Putamen (tissue), 1 donor: ENCODE measurements at regions not wholly inside any gene's neighbourhood (a gene's known extent, or its start where the extent isn't known, plus 50 kb on each side); places are given as distances from the start of the nearest gene placed in this dataset.

Experiments used
- DNase-seq: peaks from one replicate; pipeline ENCODE4 v3.0.0-alpha.2; 2016; ENCODE audit warnings: low spot score

DNA sequence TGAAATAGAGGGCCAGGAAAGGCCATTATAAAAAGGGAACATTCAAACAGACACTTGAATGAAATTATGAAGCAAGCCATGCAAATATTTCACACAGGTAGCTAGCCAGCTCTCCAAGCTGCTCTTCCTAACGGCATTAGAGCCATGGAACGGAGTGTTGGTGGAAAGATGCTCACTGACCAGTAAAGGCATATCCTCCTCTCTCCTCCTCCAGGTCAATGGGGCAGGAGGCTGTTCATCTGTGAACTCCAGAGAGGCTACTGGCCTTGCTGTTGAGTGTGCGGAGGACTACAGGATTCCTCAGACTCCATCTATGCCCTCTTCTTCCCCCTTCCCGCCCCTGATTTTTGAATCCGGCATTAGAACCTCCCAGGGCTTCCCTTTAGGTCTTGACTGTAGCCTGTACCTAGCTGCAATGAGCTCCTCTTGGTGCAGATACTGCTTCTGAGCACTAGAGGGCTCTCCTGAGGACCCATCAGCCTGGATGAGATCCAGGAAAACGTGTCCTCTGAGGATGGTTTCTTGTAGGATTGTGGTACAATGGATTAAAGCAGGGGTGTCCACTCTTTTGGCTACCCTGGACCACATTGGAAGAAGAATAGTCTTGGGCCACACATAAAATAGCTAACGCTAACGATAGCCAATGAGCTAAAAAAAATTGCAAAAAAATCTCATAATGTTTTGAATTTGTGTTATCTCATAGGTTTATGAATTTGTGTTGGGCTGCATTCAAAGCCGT is 162.2 kb downstream of the SREK1 start:
- DNase-seq = peak; percentile 64

DNA sequence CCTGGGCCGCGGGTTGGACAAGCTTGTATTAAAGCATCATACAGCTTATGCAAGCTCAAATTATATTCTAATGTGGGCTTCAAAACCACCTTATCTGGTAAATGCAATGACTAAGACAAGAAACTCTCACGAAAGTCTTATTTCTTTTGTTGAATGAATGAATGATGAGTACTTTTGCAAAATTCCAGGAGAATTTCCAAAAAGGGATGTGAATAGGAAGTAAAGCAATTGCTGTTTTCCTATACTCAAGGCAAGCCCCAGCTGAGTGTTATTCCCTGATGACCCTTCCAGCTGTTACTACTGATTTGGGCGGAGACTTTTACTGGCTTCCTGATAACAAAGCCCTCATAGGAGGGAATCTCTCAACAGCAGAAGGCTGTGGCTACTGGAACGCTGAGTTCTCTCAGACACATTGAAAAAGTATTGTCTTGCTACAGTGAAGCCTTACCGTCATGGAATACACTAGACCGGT is 162.8 kb downstream of the SREK1 start:
- no peak for DNase-seq

DNA sequence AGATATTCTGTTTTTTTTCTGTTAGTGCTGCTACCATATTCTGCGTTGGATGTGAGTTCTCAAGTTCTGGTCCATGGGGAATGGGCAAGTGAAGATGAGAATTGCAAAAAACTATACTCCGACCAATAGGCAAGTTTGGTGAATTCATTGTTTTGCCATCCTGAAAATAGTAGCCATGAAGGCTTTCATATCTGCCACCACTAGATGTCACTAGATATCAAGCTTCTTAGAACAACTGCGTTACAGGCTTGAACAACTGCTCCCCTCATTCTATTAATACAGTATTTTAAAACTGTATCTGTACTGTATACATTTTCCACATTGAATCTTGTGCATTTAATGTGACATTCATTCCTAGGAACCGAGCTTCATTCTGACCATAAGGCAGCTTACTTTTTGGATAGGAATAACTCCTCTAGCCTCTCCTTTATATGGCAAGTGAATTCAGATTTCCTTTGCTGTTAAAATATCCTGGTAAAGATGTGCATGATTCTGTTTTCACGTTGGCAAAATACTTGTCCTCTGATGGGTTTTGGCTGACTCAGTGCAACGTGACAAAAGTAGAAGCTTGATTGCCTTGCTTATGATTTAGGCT is 163.6 kb downstream of the SREK1 start:
- peak; percentile 62 for DNase-seq

DNA sequence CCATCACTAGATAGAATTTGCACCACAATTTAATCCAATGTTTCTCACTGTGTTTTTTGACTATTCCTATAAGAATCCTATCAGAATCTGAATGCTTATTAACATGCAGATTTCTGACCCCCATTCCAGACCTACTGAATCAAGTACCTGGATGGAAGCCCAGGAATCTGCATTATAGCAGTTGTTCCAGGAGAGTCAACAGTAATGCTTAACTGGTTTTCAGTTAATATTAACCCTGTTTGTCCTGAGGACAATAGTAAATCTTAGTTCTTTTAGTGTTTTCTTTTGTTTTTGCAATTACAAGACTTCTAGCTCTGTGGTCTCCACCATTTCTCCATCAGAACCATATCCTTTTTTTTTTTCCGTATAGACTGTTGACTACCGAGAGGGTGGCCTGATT is 168.2 kb downstream of the SREK1 start:
- DNase-seq = no peak

DNA sequence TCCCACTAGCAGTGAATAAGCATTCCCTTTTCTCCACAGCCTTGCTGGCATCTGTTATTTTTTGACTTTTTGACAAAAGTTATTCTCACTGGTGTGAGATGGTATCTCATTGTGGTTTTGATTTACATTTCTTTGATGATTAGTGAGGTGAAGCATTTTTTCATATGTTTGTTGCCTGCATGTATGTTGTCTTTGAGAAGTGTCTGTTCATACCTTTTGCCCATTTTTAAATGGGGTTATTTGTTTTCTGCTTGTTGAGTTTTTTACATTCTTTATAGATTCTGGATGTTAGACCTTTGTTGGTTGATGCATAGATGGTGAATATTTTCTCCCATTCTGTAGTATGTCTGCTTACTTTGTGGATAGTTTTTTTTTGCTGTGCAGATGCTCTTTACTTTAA is 171.7 kb downstream of the SREK1 start:
- no peak for DNase-seq

DNA sequence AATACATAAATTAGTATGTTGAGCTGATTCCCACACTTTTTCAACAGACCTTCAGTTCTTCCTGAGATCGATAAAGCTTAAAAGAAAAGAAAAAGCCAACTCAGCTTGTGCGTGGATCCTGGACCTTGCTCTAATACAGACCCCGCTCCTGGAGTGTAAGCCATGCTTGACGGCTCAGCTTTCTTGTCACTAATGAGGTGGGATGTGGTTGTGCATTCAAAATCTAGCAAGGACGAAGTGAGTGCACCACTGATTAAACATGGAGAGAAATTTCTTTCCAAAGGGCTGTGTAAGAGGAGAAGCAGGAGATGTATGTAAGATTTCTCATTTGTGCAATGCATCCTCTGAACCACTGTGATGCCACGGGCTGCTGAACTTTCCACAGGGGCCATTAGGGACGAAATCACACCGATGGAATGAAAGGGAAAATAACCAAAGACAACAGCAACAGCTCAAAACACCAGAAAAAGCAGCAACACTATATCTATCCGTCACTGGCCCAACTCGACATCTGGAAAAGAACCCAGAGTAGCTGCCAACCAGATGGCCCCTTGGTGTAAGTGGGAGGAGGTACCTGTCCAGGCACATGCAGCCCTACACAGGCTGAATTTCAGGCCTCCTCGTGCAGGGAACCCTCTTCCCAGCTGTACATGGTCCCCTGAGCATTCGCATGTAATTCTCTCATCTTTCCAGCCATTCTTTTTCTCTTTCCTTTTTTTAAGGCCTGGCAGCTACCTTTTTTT is 178.9 kb downstream of the SREK1 start:
- DNase-seq = no peak

DNA sequence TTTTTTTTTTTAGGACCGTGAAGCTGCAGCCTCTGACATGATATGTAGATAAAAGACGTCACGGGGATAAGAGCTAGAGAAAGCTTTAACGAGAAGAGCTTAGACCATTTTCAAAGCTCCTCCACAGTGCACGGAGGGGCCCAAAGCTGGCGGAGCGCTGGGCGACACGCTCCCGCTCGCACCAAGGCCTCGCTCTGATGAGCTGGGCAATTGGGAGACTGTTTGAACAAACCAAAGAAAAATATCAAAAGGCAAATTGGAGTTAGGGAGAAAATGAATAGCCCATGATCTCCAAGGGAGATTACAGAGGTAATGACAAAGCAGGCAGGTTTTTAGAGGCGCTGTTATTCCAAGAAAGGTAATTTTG is 179.4 kb downstream of the SREK1 start:
- no peak for DNase-seq

DNA sequence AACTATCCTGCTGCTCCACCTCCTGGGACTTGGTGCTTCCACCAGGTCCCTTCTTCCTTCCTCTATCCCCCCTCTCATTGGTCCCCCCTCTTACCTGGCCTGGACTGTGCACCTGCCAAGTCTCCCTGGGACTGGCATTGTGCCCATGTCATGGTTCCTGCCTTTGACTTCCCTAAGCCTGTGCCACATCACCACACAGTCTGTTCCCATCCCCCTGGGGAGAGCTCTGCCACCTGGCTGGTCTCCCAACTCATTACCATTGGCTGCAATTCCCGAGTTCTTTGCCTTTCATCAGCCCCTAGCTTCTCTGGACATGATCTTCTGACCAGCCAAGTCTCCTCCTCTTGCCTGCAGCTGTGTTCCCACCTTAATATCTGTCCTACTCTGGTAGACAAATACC is 180.3 kb downstream of the SREK1 start:
- DNase-seq = no peak

DNA sequence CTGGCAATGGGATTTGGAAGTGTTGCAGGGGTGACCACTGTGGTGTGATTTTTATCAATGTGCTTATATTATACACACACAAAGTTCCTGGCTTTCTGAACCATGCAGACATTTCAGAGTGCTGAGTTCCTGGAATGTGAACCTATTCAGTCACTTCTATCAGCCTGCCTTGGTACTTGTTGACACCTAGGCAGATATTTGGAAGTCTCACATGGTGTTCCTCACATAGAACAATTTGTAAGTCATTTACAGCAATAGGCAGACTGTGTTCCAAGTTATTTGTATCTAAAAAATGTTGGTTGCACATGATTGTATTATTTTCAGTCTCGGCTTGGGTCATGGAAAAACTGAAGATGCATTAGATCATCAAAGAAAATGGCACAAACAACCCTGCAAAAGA is 182.2 kb downstream of the SREK1 start:
- no peak for DNase-seq

DNA sequence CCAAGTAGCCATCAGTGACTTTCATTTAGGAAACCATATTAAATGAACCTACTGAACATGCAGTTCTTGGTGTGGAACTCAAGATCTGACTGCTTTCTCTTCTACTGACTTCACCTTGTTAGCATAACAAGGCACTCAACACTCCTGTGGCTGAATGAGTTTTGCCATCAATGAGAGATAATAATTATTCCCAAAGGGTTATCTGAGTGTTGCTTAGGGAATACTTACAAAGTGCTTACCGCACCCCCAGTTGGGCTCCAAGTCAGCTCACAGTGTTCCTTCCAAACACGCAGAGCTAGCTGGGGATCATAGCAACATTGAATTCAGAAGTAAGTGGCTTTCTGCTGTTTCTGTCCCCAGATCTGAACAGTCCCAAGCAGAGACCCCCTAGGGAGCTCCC is 182.9 kb downstream of the SREK1 start:
- no peak for DNase-seq

DNA sequence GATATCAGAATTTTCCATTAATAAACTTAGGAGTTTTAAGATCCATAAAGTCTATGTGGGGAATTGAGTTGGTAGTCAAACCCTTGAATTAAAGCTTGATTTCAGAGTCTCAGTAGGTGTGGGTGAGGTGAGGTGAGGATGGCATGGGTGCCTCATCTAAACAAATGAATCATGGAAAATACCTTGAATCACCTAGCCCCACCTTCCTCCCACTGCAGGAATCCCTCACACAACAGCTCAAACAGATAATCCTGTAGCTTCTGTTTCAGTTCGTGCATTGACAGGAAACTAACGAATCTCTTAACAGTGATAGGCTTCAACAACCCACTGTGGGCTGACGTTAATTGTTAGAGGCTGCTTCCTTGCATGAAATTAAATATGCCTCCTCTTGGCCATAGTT is 185.0 kb downstream of the SREK1 start:
- no peak for DNase-seq

DNA sequence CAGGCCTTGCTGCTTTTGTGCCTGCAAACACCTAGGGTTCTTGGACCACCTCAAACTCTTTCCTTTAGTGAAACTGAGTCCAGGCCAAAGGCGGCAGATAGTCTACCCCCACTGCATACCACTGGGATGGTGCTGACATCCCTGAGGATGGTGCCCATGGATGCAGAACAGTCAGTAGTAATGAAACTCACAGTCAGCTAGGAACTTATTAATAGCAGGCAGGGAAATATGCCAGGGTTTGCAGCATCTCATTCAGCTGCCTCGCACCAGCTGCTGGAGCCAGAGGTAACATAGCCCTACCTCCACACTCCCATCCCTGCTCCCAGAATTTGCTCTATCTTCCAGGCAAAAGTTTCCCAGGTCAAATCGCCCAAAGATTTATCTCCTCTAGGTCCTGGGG is 189.1 kb downstream of the SREK1 start:
- DNase-seq = no peak

DNA sequence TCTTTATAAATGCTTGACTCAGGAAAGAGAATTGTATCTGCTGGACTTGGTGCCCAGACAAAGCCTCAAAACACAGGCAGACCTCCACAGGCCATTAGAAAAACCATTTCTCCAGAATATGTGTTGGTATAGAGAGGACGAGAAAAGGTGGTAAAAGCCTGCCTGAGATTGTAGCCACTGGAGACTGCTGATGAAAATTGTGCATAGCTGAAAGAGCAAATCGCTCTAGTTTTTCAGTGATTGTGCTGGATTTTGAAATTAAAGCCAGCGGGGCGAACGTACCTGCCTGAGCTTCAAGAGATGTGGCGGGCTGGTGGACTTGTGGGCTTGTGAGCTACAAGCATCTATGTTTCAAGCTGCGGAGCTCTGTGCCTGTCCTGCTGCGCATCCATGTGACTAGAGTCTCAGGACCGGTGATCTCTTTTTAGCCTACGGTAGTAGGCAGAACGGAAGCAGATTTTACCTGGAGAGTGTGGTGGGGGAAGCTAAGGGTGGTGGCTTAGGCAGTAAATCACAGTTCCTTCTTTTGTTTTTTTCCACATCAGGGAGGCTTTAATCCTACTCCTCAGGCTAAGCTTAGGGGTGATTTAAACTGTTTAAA is 193.6 kb downstream of the SREK1 start:
- no peak for DNase-seq

DNA sequence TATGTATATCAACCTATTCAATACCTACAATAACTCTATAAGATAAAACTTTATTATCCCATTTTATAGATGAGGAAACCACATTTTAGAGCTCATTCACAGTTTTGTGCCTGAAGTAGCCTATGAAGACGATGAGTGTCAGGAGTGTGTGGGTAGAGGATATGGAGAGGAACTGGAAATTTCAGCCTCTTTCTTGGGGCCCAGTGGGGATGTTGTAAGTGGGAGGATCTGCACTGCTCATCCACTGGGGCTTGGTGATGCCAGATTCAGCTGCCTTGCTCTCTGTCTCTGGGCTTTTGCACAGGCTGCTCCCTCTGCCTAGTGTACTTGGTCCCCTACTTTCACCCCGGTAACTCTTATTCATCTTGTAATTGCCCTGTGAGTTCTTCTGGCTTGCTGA is 194.7 kb downstream of the SREK1 start:
- DNase-seq = no peak

DNA sequence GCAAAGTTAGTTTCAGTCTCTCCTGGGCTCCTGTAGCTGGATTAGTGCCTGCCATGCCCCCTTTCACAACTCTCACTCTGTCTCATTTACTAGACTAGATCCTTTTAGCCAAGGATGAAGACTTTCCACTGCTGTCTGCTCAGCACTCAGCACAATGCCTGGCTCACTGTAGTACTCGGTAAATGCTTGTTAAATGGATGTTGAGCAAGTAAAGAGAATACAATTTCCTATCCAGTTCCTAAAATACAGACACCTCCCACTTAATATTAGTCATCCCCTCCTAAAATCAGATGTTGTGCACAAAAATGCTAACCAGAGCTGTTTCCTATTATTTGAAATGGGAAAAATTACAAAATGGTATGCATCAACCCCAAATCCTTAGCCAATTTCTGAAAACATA is 195.8 kb downstream of the SREK1 start:
- DNase-seq = peak; percentile 17

DNA sequence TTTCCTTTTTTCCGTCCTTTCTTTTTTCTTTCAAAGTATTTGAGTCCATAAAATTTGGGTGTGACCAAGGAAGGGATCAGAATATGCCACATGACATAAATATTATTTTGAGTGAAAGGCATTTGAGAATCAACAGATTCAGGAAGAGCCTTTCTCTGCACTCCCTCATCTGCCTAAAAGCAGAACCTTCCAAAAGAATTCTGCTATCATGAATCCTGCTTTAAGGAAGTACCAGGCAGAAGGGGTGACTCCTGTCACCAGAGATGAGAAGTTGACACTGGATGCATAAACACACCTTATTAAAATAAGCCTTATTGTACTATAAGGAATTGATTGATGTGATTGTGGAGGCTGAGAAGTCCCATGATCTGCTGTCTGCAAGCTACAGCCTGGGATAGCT is 196.7 kb downstream of the SREK1 start:
- no peak for DNase-seq

DNA sequence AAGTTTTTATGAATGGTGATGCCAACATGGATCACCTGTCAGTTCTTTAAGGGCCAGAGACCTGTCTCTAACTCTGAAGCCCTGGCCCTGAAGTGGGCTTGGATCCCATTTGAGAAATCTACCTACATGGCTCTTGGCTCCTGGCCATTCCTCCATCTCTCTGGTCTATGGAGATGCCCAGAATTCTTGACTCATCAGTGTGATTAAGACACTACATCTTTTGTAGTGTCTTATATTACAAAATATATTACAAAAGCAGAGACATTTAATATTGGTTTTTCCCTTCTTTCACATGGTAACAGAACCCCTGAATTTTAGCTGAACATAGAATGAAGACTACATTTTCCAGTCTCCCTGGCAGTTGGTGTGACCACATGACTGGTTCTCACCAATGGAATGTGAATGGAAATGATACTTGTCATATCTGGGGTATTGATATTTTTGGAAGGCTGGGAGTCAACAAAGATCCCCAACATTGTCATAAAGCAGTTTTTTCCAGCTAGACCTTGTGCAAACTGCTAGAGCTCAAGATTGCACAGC is 198.3 kb downstream of the SREK1 start:
- DNase-seq = no peak

DNA sequence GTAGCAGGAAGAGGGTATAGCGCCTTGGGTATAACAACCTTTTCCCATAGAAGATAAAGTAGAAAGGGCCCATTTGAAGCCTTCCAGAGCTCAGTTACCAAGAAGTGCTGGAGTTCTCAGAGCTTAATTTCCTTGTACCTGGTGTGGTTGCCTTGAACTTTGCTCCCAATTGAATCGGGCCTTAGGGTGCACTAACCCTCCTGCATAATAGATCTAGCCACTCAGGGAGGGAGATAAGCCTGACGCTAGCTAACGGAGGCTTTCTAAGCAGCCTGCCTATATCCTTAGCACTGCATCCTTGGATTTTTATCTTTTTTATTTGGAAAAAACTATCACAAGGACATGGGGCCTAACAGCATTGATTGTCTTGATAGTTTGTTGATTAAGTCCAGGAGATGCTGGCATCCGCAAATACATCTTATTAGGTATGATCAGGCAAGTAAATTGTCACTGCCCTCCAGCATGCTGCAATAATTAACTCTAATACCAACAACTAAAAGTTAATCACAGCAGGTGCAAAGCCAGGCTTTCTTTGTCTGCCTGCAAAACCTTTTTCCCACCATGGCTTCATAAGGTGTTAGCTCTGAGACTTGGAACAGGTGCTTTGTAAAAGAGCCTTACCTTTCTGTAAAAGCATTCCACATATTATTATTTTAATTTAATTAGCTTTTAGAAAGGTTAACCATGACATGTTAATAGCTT is 199.4 kb downstream of the SREK1 start:
- no peak for DNase-seq

DNA sequence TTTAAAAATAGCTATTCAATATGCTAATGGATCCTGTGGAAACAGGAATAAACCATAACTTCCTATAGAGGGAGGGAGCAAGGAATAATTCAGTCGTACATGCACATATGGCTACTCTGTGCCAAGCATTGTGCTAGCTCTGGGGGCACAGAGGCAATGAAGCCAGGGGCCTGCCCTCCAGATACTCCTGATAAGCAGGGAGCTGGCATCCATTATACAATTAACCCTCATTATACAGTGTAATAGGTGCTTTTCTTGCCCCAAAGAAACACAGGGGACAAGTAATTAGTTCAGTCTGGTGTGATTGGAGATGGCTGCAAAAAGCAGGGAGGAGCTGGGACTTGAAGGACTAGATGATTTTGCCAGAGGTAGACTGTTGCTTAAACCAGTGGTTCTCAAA is 200.4 kb downstream of the SREK1 start:
- DNase-seq = no peak

DNA sequence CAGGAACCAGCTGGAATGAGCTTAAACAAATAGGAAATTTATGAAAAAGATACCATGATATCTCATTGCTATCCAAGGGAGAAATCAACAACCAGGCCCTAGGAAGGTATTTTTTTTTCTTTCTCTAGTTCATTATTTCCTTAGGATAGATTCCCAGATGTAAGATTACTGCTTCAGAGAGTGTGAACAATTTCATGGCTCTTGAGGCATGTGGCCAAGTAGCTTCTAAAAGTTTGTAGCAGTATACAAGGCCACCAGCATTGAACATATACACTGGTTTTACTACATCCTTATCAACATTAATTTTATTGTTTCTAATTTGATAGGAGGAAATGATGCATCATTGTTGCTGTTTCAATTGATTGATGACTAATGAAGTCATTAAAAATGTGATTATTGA is 201.2 kb downstream of the SREK1 start:
- no peak for DNase-seq

DNA sequence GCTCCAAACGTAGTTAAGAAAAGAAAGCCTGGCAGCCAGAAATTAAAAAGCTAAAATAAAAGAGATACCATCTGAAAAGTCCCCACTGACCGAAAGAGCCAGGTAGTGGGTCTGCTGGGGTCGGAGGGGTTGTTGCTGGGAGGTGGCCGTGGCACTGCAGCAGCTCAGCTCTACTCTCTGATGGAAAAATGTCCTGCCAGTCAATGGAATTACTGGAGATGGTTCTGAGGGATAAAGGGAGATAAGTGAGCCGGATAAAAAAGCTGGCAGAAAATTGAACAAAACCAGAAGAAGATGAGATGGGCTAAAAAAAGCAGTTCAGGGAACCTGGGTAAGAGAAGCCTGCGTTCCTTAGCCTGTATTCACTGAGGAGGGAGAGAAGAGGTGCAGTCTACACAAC is 202.8 kb downstream of the SREK1 start:
- DNase-seq = no peak
